ENCODE measurements at regions not wholly inside any gene's neighbourhood (a gene's known extent, or its start where the extent isn't known, plus 50 kb on each side); places are given as distances from the start of the nearest gene placed in this dataset.
A peak's percentile ranks its signal among the peaks of the same experiment; 100 is the strongest.
"Not testable (repeated sequence)": the region's sequence is repeated elsewhere in the genome, so short reads cannot be mapped to it uniquely, and the experiment has no call there.

DNA sequence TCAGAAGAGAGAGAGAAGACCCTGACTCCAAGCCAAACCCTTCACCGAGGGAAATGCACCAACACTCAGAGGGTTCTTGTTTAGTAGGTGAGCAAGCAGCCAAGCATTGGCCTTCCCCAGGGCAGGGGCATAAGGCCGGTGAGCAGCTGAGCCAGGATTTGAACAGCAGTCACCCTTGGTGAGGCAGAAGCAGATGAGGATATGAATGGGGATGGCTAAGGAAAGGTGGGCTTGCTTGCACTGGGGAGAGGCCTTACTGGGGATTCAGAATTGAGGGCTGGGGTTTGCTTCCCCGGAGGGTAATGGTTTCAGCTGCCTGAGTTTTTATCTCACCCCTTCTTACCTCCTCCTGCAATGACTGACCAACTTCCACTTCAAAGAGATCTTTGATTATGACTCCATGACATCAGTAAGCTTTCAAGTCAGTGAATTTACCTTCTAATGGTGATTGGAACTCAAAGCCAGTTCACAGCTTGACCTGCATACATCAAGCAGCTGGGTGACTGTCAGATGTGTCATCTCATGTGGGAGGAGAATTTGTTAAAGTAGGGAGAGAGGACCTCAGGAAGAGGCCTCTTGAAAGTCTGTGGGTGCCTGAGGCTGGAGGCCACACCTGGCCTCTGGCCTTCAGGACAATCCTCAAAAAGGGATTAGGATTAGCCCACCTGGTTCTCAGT is 114.5 kb upstream of the PLGLB2 start:
- peak; percentile 59 for DNase-seq

DNA sequence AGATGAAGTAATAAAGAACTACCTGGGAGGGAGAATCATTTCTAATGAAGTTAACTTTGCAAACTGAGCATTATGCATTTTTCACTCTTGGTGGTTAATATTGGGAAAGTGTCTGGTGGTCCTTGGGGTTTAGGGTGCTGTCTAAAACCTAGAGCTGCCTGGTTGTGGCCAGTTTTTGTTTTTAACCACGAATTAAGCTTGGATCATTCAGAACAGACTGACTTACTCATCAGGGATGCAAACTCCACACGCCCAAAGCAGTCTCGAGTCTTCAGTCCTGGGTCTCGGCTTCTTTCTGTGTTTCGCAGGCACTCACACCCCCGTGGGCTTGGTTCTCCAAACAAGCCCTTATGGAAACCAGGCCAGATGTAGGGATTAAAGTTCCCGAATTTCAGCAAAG is 113.8 kb upstream of the PLGLB2 start:
- not testable (repeated sequence) for DNase-seq

DNA sequence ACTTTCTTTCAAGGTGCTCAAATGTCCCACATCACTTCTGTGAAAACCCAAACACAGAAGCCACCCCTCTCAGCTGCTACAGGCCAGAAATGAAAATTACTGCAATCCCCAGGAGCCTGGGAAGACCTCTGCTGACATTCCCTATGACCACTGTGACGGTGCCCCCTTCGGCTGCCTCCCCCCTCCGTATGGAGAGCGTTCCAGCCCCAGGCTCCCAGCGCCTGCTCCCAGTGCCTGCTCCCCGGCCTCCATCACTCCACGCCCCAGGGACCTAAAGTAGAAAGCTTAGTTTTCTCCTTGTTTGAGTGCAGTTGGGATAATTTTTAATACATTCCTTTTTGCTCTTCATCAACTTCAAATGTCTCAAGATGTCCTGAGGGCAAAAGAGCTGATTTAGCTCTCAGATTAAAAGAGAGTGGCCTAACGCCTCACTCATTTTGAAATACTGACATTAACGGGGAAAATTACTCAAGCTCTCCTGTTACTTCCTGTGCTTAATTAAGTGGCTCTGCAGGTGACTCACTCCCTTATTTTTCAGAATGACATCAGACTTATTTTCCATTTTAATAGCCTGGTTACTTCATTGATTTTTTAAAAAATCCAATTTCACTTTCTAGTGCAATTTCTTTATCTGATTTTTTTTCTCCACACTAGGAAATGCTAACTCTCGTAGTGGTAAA is 112.8 kb upstream of the PLGLB2 start:
- peak; percentile 58 for DNase-seq

DNA sequence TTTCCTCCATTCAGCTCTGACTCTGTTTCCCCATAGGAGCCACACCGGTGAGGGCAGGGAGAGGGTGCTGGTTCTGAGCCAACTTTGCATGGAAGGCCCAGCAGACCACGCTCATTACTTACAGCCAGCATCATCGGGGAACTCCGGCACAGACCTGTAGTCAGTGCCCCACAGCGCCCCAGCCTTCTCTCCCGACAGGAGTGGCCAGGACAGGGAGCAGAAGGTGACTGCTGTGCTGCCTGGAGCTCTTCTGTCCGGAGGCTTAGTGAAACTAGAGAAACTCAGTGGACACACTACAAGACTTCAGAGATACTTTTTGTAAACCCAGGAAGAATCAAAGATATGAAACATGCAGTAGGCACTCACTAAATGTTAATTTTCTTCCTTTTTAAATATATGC is 111.6 kb upstream of the PLGLB2 start:
- not testable (repeated sequence) for DNase-seq

DNA sequence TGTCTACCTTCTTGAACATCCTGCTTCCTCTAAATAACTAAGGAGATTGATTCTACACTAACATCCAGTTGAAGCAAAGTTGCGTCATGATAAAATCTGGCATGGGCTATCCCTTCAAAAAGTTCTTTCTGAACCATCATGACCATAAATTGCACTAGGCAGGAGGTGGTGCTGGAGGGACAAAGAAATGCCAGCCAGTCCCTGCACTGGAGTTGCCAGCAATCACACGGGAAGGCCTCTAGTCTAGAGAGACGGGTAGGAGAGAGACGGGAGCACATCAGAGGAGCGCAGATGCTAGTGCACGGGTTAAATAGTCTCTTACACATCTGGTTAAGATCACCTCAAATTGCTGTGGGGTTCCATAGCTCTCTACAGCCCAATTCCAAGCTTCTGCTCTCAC is 111.2 kb upstream of the PLGLB2 start:
- DNase-seq, result not testable (repeated sequence)

DNA sequence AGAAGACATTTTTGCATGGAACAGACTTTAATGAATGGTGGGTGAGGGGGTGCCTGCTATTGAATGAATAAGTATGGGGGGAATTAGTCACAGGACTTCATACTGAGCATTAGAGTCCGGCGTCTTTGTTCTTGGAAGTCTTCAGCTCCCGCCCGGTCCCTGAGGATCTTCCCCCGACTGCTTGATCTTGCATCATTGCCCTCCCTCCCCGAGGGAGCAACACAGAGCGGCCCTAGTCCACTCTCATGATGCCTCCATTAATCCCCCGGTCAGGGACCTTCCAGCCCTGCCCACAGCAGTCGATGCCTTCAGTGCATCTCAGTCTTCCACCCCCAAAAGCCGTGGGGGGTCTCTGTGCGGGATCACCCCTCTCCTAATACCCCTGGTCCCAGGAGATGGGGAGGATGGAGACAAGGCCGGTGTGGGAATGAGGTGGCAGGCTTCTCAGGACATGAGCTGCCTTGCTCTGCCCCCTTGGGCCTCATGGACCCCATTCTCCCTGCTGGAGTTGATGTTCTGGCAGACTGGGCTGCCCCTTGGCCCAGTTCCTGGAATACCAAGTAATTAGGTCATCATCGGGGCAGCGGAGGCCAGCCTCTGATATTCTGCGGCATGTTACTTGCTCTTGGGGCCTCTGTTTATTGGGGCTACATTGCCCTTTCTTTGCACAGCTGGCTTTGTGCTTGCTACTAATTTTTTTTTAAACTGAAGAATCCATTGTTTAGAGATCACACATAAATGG is 110.5 kb upstream of the PLGLB2 start:
- DNase-seq, result not testable (repeated sequence)

DNA sequence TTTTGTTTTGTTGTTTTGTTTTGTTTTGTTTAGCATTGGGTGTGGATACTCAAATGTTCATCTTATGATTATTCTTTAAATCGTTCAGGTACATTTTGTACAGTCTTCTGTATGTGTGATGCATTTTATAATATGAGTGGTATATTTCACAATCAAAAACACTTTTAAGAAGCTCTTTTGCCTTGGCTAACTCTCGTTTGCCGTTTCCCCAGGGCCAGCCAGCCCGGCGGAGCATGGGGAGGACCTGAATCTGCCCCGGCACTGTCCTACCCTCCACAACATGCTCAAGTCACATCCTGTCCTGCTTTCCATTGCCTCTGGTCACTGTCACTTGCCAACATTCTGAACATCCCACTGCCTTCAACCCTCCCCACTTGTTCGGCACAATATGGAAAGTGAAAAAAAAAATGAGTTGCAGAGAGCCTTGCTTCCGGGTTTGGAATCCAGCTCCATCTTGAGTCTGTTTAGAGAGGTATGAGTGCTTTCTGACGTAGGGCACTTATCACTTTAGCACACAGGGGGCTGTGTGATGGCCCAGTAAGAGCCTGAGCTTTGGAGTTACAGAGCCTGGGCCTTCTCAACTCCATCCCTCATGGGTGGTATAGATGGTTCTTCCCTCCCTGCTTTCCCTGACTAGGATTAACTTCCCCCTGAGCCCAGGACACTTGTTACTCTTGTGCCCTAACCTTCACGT is 109.6 kb upstream of the PLGLB2 start:
- not testable (repeated sequence) for DNase-seq

DNA sequence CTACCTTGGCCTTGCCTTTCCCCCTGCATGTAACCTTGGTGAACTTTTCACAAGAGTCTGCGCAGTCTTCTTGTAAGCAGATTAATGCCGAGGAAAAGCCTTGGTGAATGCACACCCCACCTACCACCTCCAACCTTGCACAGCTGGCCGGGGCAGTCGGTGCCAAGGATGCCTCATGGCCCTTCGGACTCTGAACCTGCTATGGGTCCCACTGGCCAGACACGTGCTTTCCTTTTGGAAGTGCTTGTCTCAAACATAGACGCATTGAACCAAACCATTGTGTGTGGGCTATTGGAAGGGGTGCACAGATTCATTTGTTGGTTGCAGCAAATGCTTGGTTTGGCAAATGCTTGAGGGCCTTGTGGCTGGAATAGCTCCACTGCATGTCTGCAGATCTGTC is 109.0 kb upstream of the PLGLB2 start:
- DNase-seq, result not testable (repeated sequence)

DNA sequence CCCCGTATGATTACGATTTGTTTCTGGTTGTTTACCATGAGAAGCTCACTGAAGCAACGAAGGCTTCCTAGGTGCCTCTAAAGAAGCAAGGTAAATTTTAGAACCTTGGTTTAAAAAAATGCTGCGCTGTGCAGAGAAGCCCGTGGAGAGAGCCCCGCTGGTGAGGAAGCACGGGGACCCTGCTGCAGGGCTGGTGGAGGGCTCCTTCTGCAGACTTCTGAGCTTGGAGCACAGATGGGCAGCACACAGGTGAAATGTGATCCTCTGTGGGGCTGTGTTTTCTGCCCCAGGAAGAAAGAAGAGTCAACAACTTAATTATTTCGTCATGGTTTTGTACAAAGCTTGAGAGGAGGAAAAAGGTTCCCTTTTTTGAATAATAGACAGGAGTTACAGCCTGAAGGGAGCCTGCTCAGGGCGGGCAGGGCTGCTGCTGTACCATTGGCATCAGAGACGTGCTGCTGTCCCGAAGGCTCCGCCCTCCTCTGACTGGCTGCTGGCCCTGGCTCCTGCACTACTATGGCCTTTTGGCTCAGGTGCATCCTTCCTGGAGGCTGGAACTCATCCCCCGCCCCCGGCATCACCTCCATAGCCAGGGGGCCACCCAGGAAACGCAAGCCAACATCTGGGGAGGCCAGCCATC is 108.0 kb upstream of the PLGLB2 start:
- DNase-seq, result not testable (repeated sequence)

DNA sequence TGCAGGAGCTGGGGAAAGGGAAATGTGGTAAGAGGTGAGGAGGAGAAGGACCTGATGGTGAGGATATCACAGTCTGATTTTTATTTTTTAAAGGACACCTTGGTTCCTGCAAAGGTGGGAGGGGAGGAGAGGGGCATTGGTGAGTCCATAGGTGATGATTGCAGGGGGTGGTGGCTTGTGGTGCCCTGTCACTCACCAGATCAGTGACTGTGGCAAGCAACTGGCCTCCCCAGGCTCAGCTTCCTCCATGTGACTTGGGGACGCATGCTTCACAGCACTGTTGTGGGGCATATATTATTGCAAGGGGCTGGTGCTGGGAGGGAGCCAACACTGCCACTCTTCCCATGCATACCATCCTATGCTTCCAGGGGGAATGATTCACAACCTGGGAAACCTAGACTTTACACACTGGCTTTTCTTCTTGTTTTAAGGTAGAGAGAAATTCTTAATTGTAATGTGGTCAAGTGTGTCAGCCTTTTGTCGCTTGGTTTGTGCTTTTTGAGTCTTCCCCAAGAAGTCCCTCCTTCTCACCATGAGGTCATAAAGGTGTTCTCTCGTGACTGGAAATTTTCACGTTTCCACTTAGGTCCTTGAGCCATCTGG is 106.8 kb upstream of the PLGLB2 start:
- not testable (repeated sequence) for DNase-seq

DNA sequence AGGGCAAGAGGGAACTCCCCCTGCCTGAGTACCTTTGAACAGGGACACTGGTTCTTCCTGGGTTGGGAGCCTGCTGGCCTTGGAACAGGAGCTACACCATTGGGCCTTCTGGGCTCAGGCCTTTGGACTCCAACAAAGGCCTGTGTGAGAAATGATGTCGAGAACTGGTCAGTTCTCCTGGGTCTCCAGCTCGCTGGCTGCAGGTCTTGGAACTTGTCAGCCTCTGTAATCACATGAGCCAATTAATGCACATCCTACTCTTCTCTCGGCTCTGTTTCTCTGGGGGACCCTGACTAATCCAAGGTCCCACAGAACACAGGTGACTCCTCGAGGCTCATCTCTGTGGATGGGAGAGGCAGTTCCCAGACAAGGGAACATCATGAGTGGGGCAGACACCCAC is 104.7 kb upstream of the PLGLB2 start:
- not testable (repeated sequence) for DNase-seq

DNA sequence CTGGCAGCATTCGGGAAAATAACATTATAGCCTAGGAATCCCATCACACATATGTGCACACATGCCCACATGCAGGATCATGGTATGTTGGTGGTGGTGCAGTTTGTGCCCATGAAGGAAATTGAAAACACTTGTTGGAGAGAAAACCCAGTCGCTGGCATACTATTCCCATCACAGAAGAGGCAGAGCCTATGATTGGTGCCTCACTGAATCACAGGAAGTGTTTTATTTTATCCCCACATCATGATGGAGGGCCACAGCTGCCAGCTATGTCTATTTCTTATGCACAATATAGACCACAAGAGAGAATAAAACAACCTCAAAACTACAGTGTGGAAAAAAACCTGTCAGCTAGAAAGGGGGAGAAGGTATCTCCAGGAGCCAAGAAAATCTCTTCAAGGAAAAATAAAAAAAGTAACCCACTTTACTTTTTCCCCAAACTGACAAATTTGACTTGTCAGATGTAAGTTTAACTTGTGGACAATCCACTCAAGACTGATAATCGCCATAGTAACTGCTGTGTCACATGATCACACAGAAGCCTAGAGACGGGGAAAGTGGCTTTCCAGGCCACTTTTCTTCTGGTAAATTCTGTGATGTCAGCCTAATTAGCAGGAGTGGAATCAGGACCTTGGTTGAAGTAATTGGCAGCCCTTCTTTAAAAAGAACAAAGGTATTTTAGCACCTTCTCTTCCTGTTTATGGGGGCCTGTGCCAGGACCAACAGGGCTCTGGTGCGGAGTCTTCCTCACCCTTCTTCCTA is 100.0 kb upstream of the PLGLB2 start:
- not testable (repeated sequence) for DNase-seq

DNA sequence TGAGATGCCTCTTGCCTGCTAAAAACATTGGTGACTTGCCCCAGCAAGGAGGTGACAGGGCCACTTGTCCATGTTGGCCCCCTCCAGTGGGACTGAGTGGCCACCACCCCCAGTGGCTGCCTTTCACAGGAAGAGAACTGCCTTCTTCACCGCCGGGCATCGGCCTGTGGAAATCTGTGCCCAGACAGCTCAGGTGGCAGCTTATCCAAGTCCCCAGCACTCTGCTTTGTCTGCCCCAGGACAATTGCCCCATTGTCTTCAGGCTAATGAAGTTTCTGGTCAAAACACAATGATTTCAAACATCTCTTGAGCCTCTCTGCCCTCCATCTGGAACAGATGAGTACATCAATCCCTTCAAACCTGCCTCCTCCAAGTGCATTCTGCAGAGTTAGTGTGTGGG is 99.1 kb upstream of the PLGLB2 start:
- not testable (repeated sequence) for DNase-seq

DNA sequence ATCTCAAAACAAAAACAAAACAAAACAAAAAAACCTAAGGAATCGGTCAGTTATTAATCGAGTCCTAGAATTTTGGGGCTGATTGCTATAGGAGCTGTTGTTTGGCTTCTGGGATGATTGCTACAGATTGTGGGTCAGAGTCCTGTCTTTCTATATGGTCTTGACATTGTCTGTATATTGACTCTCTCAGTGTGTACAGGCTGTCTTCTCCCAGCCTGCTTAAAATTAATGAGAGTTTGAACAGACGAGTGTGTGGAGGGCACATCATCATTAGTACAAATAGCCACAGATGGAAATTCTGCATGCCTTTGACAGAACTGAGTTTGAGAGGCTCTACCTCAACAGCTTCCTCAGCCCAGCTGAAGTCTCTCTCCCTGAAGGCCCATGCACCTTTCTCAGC is 98.0 kb upstream of the PLGLB2 start:
- DNase-seq, result not testable (repeated sequence)

DNA sequence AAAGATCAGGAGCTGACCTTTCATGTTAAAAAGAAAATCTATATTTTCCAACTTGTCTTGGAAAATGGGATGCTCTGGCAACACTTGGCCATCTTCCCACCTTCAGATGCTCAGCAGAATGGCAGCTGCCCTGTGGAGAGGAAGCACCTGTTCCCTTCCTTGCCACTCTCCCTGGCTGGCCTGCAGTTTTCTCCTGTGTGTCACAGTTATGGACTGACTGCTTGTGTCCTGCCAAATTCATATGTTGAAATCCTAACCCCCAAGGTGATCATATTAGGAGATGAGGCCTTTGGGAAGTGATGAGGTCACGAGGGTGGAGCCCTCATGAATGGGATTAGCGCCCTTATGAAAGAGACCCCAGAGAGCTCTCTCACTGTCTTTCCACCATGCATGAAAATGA is 97.0 kb upstream of the PLGLB2 start:
- not testable (repeated sequence) for DNase-seq

DNA sequence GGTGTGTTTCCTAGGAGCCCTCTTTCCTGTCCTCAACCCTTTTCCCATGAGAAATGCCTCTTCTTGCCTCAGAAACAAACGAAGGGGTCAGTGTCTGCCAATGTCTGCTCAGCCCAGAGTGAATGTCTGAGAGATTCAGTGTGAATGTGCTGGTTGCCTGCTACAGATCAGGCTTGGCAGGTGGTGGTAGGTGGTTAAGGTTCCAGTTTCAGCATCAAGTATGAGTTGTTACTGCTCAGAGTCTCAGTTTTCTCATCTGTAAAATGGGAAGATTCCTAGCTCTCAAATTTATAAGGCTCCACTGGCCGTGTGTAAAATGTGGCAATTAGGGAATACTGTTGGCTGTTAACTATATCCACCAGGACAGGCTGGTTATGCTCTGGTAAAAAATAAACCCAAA is 96.3 kb upstream of the PLGLB2 start:
- not testable (repeated sequence) for DNase-seq

DNA sequence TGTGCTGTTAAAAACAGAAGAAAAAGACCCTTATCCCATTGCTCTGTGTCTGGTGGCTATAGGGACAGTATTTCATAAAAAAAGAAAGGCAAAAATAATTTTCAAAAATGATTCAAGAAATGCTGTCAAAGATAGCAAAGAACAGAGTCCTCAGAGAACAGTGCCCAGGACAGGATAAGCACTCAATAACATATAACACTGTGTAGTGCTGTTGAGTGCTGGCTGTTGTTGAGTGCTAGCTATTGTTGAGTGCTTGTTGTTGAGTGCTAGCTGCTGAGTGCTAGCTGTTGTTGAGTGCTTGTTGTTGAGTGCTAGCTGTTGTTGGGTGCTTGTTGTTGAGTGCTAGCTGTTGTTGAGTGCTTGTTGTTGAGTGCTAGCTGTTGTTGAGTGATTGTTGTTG is 94.5 kb upstream of the PLGLB2 start:
- DNase-seq, result not testable (repeated sequence)

DNA sequence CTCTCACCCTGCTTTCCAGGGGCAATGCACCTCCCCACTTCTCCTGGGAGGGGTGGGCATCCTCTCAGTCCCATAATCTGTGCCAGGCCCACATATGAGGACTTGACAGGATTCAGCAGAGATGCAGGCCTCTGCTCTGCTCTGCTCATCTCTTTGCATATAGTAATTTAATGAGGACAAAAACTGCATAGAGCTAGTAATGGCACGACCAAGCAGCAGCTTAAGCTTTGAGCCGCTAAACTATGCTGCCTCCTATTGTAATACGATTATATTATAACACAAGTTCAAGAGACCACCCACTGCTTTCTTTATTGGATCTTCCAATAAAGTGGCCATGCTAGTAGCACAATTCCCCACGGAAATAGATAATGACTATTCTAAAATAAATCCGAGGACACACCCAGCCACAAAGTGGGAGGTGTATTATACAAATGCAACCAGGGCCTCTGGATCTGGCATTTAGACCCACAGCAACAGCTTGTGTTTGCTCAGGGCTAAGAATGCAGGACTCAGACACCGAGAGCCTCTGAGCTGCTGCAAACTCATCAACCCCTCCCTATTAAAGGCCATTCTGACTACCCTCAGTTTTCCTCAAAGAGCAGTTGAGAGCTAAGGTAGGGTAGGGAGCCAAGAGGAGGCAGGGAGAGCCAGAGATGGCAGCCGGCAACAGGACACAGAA is 93.6 kb upstream of the PLGLB2 start:
- DNase-seq, result not testable (repeated sequence)

DNA sequence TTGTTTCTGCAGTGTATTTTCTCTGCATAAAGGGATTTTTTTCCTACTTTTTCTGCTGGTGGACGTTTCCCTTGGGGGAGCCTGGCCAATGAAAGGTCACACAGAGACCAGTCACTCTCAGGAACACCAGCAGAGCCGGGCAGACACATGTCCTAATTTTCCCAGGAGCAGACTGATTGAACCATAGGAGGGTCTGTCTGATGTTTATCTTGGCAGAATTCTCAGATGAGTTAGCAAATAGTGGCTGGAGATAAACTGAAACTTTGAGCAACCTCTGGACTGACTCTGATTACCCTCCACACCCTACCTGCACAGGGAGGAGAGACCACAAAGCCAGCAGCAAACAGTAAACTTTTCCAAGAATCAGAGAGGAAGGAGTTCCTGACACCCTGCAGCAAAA is 90.0 kb upstream of the PLGLB2 start:
- DNase-seq, result not testable (repeated sequence)

DNA sequence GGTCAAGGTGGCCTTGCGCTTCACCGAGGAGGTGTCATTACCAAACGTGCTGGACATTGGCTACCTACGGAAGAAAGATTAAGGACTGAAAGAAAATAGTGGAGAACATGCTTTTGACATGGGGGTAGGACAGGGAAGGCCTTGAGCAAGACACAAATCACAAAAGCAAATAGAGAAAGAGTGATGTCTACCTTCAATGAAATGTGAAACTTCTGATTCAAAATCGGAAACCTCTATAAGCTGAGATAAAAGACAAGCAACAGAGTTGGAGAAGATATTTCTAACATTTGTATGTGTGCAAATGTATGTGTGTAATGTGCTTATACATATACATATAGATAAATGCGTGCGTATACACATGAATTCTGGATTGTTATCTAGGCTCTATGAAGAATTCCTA is 89.5 kb upstream of the PLGLB2 start:
- not testable (repeated sequence) for DNase-seq

DNA sequence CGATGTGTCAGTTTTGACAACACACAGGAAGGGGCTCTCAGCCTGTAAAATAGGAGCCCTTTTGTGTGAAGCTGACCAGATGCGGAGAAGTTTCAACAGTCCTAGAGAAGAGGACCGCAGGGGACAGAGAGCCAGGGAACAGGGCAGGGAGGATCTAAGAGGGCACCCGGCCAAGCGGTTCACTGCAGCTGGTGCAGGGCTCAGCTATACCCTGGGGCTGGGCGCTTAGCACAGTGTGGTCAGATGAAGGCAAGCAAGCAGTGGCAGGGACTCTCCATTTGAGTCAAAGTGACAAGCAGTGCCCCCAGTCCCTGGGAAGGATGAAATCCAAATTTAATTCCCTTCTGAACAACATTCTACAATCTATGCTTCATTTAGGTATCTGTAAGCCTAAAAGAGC is 88.9 kb upstream of the PLGLB2 start:
- not testable (repeated sequence) for DNase-seq
